NCI-H2107 (cell line): ENCODE measurements at regions not wholly inside any gene's neighbourhood (a gene's known extent, or its start where the extent isn't known, plus 50 kb on each side); places are given as distances from the start of the nearest gene placed in this dataset.

Experiments
- DNase-seq: peaks from one replicate; lab custom pipeline; 2025; lab: John Stamatoyannopoulos, UW

DNA sequence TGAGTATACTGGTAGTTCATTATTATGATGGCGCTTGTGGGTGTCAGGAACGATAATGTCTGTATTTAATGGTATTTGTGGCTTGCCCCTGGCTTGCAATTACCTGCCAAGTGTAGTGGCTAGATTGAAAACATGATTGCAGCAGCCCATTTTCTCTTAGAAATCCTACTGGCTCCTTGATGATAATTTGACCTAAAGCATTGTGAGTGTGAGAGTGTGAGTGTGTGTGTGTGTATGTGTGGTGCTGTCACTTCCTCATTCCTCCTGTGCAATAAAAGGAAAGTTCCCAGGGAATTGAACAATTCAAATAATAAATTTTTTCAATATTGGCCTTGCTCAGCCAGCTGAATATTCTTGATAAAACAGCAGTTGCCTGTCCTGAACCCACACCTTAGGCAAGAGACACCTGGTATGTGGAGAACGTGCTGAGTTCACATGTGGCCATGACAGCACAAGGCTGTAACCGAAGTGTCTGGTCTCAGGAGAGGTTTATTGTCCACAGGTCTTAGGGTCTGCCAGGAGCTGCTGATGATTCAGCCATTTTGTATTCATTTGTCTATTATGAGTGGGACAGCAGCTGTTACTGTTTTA lies 193.3 kb downstream of the CD47 start:
- DNase-seq, result no peak

DNA sequence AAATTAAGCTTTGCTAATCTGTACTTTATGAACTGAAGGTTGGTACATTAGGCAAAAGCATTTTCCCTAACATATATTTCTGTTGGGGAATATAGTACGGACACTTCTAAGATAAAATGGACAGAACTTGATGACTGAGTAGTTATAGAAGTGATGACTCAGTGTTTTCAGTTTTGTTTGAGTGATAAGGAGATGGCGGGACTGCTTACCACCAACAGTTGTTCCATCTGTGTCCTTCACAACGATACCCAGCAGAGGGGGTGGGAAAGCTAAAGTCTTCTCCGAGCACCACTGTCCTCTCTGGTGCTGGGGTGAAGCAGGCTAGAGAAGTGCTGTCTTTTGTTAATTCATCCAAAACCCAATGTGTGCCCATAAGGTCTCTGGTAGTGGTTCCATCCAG lies 195.8 kb downstream of the CD47 start:
- DNase-seq, result no peak

DNA sequence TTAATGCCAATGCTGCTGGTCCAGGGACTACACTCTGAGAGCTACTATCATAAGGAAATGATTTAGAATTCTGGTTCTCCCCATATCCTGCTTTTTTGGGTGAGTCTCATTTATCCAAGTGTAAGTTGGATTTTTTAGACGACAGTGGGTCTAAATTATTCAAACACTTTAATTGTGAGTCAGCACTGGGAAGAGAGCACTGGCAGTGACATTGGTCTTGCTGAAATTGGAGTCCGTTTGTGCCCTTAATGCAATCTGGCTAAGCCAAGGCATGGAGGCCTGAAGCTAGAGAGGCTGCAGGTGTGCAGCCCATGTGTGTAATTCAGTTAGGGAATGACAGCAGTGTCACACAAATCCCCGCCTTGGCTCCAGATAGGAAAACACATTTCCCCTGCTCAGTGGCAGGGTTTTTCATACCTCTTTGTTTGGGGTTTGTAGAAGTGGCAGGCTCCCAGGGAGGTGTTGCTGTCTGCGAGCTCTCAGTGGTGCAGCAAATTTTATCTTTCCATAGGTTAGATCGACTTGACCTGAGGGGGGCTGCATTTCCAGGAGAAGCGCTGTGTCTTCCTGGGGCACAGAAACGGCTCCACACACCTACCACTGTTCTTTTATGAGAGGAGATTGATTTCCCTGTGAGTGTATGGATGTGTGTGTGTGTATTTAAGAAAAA lies 197.7 kb downstream of the CD47 start:
- no peak for DNase-seq

DNA sequence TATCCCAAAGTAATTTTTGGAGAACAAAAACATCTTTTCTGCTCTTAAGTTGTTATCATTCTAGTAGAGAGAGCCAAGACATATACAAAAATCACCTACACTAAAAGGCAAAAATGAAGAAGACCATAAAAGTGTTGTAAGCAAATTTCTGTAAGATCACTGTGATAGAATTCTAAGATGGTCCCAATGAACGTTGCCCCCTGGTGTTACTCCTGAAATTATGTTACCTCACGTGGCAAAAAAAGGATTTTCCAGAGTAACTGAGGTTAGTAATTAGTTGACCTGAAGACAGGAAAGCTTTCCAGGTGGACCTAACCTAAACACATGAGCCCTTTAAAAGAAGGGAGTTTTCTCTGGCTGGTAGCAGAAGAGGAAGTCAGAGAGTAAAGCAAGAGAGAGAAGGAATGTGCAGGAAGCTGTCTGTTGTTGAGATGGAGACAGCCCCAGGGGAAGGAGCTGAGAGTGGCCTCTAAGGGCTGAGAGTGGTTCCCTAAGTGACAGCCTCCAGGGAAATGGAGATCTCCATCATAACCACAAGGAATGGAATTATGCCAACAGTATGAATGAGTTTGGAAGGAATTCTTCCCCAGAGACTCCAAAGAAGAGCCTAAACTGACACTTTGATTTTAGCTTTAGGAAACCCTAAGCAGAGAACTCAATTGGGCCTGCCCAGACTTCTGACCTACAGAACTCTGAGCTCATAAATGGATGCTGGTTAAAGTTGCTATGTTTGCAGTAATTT lies 205.9 kb downstream of the CD47 start:
- peak; percentile 31 for DNase-seq

DNA sequence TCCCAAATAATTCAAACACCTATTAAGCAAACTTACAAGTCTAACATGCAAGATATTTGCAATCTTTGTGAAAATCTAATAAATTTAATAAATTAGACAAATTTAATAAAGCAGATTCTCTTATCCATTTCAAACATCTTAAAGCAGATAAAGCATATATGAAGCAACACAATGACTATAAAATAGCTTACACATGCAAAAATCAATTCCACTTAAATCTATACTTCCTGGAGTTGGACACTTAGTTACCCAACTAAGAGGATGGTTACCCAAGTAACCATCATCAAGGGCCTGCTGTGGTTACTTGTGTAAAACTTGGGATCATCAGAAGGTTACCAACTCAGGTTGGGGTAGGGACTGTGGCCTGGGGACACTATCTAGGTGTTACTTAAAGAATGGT lies 206.8 kb downstream of the CD47 start:
- no peak for DNase-seq

DNA sequence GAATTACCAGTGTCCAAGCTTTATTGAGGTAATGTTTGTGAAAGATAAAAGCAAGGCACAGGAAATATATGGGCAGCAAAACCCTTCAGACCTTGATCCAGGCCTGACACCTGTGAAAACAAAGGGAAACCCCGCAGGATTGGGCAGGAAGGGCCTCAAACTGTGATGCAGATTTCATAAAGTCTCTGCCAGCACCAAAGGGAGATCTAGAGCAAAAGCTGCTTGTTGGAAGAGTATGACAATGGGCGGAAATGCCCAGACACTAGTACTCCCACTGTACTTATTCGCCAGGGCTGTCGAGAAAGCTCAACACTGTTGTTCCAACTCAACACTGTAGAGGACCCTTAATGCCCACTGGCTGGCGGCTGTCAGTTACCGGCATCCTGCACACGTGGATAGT lies 207.9 kb downstream of the CD47 start:
- DNase-seq, result no peak

DNA sequence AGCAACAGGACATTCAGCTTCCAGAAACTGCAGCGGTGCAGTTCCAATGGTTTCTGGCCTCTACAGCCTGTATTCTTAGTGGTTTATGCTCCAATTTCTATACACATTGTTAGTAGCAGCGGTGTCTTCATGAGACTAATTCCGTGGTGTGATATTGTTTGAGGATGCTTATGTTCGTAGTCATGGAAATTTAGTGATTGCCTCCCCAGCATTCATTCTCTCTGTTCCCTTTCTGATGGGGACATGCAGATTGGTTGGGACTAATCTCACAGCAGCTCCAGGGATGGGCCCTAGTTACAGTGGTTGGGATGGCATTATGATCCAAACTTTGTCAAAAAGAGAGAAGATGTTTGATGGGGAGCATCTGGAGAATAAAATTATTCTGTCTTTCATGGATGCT lies 208.6 kb downstream of the CD47 start:
- DNase-seq, result no peak

DNA sequence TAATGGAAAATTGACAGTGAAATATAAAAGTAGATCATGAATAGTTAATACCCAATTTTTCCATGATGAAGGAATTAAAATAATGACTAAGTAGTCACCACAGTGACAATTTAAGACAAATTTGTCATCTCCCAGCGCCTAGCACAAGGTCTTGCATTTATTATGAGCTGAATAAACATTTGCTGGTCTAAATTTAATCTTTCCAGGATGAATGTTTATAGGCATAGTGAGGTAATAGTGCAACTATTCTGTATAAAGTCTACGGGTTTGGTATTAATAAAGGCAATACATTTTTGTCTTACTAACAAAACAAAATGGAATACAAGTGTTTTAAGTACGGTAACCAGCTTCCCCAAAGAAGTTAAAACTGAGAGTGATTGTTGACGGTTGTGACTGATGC lies 209.3 kb downstream of the CD47 start:
- no peak for DNase-seq

DNA sequence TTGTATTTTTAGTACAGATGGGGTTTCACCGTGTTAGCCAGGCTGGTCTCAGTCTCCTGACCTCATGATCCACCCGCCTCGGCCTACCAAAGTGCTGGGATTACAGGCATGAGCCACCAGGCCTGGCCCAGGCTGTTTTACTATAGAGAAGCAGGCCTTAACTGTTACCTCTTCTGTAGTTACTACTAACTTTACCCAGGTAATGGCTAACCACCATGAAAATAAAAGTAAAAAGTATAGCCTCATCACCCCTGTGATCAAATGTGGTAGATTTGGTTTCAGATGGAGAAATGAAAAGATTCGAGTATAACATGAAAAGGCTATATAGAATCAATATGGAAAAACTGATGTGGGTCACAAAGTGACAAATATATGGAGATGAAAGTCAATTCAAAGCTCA lies 210.1 kb downstream of the CD47 start:
- DNase-seq, result no peak

DNA sequence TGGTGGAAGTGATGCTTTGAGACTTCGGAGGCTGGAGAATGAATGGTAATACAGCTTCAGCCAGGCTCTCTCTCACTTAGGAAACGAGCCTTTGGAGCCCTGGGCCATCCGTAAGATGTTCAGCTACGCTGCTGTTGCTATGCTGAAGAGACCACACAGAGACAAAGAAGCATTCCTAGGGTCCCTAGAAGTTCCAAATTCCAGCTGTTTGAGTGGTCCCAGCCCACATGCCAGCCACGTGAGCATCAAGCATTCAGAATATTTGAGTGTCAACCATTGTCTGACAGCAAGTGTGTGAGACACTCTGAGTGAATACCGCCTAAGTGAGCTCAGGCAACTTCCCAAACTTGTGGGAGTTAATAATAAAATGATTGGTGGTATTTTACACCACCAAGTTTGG lies 212.9 kb downstream of the CD47 start:
- DNase-seq, result no peak

DNA sequence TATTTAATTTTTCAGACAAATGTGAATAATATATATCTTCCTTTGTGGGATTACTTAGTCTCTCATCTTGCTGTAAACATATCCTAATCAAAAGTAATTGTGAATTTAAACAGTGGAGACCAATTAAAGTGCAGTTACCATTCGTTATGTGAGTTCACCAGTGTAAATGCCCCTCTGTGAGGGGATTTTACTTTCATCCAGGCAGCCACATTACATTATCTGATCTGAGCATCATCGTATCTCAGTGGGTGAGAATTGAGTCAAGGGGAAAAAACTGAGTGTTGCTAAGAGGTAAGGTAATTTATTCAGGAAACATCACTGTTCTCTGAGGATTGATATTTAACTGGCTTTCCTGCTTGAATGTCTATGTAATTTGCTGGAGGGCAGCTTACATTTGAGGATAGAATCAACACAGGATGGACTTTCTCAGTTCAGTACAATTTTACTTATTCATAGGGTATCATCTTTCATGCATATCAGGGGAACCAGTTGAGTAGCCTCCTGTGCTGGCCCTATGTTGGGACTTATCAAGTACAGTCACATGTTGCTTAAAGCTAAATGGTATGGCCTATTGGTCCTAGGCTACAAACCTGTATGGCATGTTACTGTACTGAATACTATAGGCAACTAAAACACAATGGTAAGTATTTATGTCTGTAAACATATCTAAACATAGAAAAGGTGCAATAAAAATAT lies 219.7 kb downstream of the CD47 start:
- DNase-seq, result no peak

DNA sequence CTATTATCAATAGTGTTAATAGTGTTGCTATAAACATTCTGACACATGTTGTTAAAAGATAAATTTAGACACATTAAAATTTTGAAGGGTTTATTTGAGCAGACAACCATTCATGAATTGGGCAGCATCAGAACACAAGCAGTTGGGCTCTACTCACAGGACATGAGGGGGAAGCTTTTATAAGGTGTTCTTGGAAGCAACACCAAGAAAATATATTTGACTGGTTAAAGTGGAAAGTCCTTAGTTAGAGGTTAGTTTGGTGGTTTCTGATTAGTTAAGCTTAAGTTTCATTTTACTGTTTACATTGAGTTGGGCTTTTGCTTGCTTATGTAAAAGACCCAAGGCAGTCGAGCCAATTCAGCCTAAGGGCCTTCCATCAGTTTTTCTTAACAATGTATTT lies 220.7 kb downstream of the CD47 start:
- DNase-seq, result no peak

DNA sequence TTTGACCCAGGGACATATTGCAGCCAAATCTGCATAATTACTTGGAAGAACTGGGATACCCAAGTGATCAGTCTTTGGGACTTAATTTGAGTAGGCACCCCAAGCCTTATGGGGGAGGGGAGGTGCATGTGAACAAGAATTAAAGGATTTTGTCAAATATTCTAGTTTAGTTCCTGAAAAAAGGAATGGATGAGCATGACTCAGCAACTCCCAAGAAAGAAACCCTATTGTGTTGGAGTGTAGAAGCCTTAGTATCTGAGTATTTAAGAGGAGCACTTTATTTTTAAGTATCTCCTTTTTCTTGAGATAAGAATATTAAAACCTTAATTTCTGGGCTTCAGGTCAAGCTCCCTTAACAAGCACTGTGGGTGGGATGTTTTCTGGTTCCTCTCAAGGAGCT lies 222.4 kb downstream of the CD47 start:
- no peak for DNase-seq

DNA sequence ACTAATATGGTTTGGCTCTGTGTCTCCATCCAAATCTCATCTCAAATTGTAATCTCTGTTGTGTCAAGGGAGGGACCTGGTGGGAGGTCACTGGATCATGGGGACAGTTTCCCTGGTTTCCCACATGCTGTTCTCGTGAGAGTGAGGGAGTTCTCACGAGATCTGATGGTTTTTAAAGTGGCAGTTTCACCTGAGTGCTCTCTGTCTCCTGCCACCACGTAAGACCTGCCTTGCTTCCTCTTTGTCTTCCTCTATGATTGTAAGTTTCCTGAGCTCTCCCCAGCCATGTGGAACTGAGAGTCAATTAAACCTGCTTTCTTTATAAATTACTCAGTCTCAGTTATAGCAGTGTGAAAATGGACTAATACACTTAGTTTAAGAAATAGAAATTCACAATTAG lies 228.9 kb downstream of the CD47 start:
- DNase-seq, result peak; percentile 15

DNA sequence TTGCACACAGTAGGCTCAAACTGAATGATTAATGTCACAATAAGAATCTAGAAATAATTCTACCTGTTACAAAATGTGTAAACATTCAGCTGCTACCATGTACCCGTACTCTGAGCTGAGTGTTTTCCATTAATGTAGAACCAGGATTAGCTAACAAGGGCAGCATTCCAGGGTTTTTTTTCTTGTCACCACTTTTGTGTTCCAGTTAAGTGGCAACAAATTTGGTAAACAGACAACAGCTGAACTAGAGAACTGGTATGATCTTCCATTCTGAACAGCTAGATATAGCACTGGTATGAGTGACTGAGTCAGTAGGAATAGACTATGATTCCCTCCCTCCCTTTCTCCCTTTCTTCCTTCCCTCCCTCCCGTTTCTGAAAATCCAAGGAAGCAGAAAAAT lies 229.4 kb downstream of the CD47 start:
- no peak for DNase-seq
